Astrocyte (in vitro differentiated cells and primary cell): ENCODE measurements at regions not wholly inside any gene's neighbourhood (a gene's known extent, or its start where the extent isn't known, plus 50 kb on each side); places are given as distances from the start of the nearest gene placed in this dataset.

Source experiments
- DNase-seq: peaks from one replicate; pipeline ENCODE4 v3.0.0-alpha.2; 2010; ENCODE audit warnings: low read depth
- FAIRE-seq: peaks from 2 replicates; lab custom pipeline; 2011; peaks lifted over from hg19 to GRCh38; lab: Jason Lieb, UNC
- H2AFZ ChIP-seq: 2 replicates; pipeline ENCODE4 v1.6.0; 2012; ENCODE audit warnings: low read depth, low read length, inconsistent platforms
- H3K27ac ChIP-seq: 2 replicates; pipeline ENCODE4 v1.5.1; 2011; ENCODE audit warnings: low read depth, low read length, inconsistent platforms
- H3K27me3 ChIP-seq: 2 replicates; pipeline ENCODE4 v1.6.0; 2011; ENCODE audit warnings: low read length, inconsistent platforms; ENCODE audit not compliant: insufficient read depth
- H3K36me3 ChIP-seq: 2 replicates; pipeline ENCODE4 v1.5.1; 2011; ENCODE audit warnings: low read length, inconsistent platforms; ENCODE audit not compliant: insufficient read depth
- H3K4me1 ChIP-seq: 2 replicates; pipeline ENCODE4 v1.5.1; 2011; ENCODE audit warnings: low read length, inconsistent platforms; ENCODE audit not compliant: insufficient read depth
- H3K4me2 ChIP-seq: 2 replicates; pipeline ENCODE4 v1.6.0; 2012; ENCODE audit warnings: low read length, inconsistent platforms
- H3K4me3 ChIP-seq: 2 replicates; pipeline ENCODE4 v1.5.1; 2011; ENCODE audit warnings: low read depth, mild to moderate bottlenecking, low read length, inconsistent platforms; ENCODE audit not compliant: insufficient read depth
- H3K79me2 ChIP-seq: 2 replicates; pipeline ENCODE4 v1.6.0; 2012; ENCODE audit warnings: mild to moderate bottlenecking, low read length, inconsistent platforms; ENCODE audit not compliant: insufficient read depth
- H3K9ac ChIP-seq: 2 replicates; pipeline ENCODE4 v1.6.0; 2012; ENCODE audit warnings: mild to moderate bottlenecking, low read length, inconsistent platforms
- H3K9me3 ChIP-seq: 2 replicates; pipeline ENCODE4 v1.5.1; 2012; ENCODE audit warnings: low read depth, mild to moderate bottlenecking, low read length, inconsistent platforms; ENCODE audit not compliant: insufficient read depth
- H4K20me1 ChIP-seq: 2 replicates; pipeline ENCODE4 v1.6.0; 2012; ENCODE audit warnings: low read length, inconsistent platforms; ENCODE audit not compliant: insufficient read depth
- H3K27ac Mint-ChIP-seq: one replicate; pipeline ENCODE4 v1.8.0; 2021; ENCODE audit warnings: mild to moderate bottlenecking, mixed read lengths; ENCODE audit not compliant: unreplicated experiment
- H3K27me3 Mint-ChIP-seq: one replicate; pipeline ENCODE4 v1.8.0; 2021; ENCODE audit warnings: low read depth, mixed read lengths; ENCODE audit not compliant: unreplicated experiment
- H3K36me3 Mint-ChIP-seq: one replicate; pipeline ENCODE4 v1.8.0; 2021; ENCODE audit warnings: low read depth, mixed read lengths; ENCODE audit not compliant: unreplicated experiment
- H3K4me1 Mint-ChIP-seq: one replicate; pipeline ENCODE4 v1.8.0; 2021; ENCODE audit warnings: low read depth, mixed read lengths; ENCODE audit not compliant: unreplicated experiment
- H3K4me3 Mint-ChIP-seq: one replicate; pipeline ENCODE4 v1.8.0; 2021; ENCODE audit warnings: mild to moderate bottlenecking, moderate library complexity, mixed read lengths; ENCODE audit not compliant: unreplicated experiment
- H3K9me3 Mint-ChIP-seq: one replicate; pipeline ENCODE4 v1.8.0; 2021; ENCODE audit warnings: mild to moderate bottlenecking, mixed read lengths; ENCODE audit not compliant: unreplicated experiment
- EZH2 ChIP-seq: IDR thresholded peaks from 2 replicates; pipeline ENCODE4 v1.6.1; 2012; ENCODE audit warnings: mild to moderate bottlenecking, low read length, inconsistent platforms; ENCODE audit not compliant: insufficient read depth
- TF ChIP-seq, protein P1 (sequence below): IDR thresholded peaks from 2 replicates; pipeline ENCODE4 v1.5.1; 2011; ENCODE audit warnings: low read depth, mild to moderate bottlenecking, inconsistent platforms, low read length, moderate library complexity; ENCODE audit not compliant: insufficient read depth

DNA sequence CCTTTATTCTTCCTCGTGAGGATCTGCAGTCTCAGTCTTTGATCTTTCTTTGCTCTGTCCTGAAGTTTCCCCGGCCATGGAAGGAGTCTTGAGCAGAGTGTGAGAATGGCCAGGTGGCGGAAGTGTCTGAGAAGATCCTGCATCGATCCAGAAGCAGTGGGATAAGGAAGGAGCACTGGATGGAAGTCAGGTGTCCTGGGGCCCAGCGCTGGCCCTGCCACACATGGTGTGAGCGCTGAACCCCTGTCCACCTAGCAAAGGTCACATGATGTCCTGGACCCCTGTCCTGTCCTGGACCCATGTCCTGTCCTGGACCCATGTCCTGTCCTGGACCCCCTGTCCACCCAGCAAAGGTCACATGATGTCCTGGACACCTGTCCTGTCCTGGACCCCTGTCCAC lies 111.8 kb upstream of the MED13L start:
- peaks cover 42% of the 10 kb centered on the region for H3K4me1 Mint-ChIP-seq
- Histone ChIP-seq H3K79me2 (peaks cover 3% of the 10 kb centered on the region), H3K27ac (peak overlapping the region; percentile 71), H3K36me3 (no peaks in the 10 kb centered on the region), H3K9me3 (peaks cover 8% of the 10 kb centered on the region), H3K4me2 (peak overlapping the region; percentile 53), H3K9ac (peak overlapping the region; percentile 46), H3K4me3 (no peak overlapping the region), H3K4me1 (peaks cover 35% of the 10 kb centered on the region), H4K20me1 (no peaks in the 10 kb centered on the region), H3K27me3 (no peaks in the 10 kb centered on the region), H2AFZ (no peak overlapping the region)
- no peak for TF ChIP-seq EZH2
- TF ChIP-seq, protein P1, sequence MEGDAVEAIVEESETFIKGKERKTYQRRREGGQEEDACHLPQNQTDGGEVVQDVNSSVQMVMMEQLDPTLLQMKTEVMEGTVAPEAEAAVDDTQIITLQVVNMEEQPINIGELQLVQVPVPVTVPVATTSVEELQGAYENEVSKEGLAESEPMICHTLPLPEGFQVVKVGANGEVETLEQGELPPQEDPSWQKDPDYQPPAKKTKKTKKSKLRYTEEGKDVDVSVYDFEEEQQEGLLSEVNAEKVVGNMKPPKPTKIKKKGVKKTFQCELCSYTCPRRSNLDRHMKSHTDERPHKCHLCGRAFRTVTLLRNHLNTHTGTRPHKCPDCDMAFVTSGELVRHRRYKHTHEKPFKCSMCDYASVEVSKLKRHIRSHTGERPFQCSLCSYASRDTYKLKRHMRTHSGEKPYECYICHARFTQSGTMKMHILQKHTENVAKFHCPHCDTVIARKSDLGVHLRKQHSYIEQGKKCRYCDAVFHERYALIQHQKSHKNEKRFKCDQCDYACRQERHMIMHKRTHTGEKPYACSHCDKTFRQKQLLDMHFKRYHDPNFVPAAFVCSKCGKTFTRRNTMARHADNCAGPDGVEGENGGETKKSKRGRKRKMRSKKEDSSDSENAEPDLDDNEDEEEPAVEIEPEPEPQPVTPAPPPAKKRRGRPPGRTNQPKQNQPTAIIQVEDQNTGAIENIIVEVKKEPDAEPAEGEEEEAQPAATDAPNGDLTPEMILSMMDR: no peak
- DNase-seq (no peak), FAIRE-seq (no peak)
- peaks cover 4% of the 10 kb centered on the region for H3K9me3 Mint-ChIP-seq
- no peaks in the 10 kb centered on the region for H3K27me3 Mint-ChIP-seq
- no peaks in the 10 kb centered on the region for H3K36me3 Mint-ChIP-seq
- H3K27ac Mint-ChIP-seq: peak overlapping the region; percentile 56
- no peak overlapping the region for H3K4me3 Mint-ChIP-seq

DNA sequence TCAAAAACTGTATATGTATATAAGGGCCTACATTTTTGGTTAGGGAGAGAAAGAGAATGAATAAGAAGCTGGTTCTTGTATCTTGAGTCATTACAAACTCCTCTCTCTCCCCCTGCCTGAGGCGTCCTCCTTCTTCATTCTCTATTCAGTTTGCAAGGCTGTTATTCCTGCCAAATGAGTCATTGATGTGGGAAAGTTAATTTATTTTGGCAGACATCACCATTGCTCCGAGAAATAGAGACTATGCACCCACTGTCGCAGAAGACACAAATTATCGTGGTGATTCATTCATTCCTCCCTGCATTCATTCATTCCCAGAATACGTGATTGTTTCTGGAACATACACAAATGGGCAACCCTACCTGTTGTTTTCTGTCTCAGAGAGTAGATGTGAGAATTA lies 112.5 kb upstream of the MED13L start:
- peak overlapping the region; percentile 48 for H3K27ac Mint-ChIP-seq
- H3K4me1 Mint-ChIP-seq: peaks cover 36% of the 10 kb centered on the region
- FAIRE-seq: no peak

More for the DNA sequence above, 112.5 kb upstream of the MED13L start:
- H3K27me3 Mint-ChIP-seq: no peaks in the 10 kb centered on the region
- Histone ChIP-seq H3K36me3 (no peaks in the 10 kb centered on the region), H2AFZ (no peak overlapping the region), H3K4me1 (peaks cover 28% of the 10 kb centered on the region), H3K27ac (peak overlapping the region; percentile 71), H4K20me1 (no peaks in the 10 kb centered on the region), H3K4me3 (no peak overlapping the region), H3K79me2 (no peaks in the 10 kb centered on the region), H3K9ac (peak overlapping the region; percentile 46), H3K4me2 (peak overlapping the region; percentile 53), H3K27me3 (no peaks in the 10 kb centered on the region), H3K9me3 (peaks cover 8% of the 10 kb centered on the region)
- peaks cover 4% of the 10 kb centered on the region for H3K9me3 Mint-ChIP-seq
- no peak for TF ChIP-seq EZH2
- TF ChIP-seq, protein P1: no peak
- H3K36me3 Mint-ChIP-seq: no peaks in the 10 kb centered on the region
- no peak overlapping the region for H3K4me3 Mint-ChIP-seq
- DNase-seq: peak; percentile 99
